GM12878 (cell line): ENCODE measurements at regions not wholly inside any gene's neighbourhood (a gene's known extent, or its start where the extent isn't known, plus 50 kb on each side); places are given as distances from the start of the nearest gene placed in this dataset.

Experiments
- BACH1 ChIP-seq: fragments of 450-650 bp; IDR thresholded peaks from 2 replicates; pipeline ENCODE4 v1.6.1; 2017; ENCODE audit warnings: mild to moderate bottlenecking, borderline replicate concordance
- CBX3 ChIP-seq: fragments of 200-600 bp; sonication (generic); IDR thresholded peaks from 2 replicates; pipeline ENCODE4 v1.6.1; 2016; ENCODE audit warnings: low read depth, borderline replicate concordance
- NFYA ChIP-seq: IDR thresholded peaks from 2 replicates; pipeline ENCODE4 v1.6.1; 2011; ENCODE audit warnings: low read depth, mild to moderate bottlenecking, low read length, improper control_type of control experiment, borderline replicate concordance
- POLR2AphosphoS5 ChIP-seq: IDR thresholded peaks from 2 replicates; pipeline ENCODE4 v1.6.1; 2011; ENCODE audit warnings: mild to moderate bottlenecking, low read length, inconsistent platforms
- SP1 ChIP-seq: IDR thresholded peaks from one replicate; pipeline ENCODE4 v1.6.1; 2011; ENCODE audit warnings: low read depth, low read length
- TAF1 ChIP-seq: IDR thresholded peaks from 2 replicates; pipeline ENCODE4 v1.6.1; 2011; ENCODE audit warnings: mild to moderate bottlenecking, low read depth, low read length, borderline replicate concordance
- ZBTB33 ChIP-seq: fragments of 450-650 bp; IDR thresholded peaks from 2 replicates; pipeline ENCODE4 v1.6.1; 2017; ENCODE audit warnings: mild to moderate bottlenecking
- TF ChIP-seq, protein P1 (sequence below), 3 experiments: IDR thresholded peaks in 2 of 3; conservative IDR thresholded peaks in 1 of 3; 2 replicates each; pipeline ENCODE4 v1.5.1; 2011; ENCODE audit warnings: low read depth in 3 of 3, low read length in 3 of 3, mild to moderate bottlenecking in 3 of 3, control low read depth in 2 of 3, moderate library complexity in 2 of 3, inconsistent platforms in 1 of 3, mixed read lengths in 1 of 3; ENCODE audit not compliant: control insufficient read depth in 2 of 3, insufficient read depth in 1 of 3; ENCODE audit errors: extremely low read depth in 1 of 3
- TF ChIP-seq, protein P2 (sequence below): IDR thresholded peaks from 2 replicates; pipeline ENCODE4 v1.6.1; 2012; ENCODE audit warnings: low read depth, low read length, improper control_type of control experiment

DNA sequence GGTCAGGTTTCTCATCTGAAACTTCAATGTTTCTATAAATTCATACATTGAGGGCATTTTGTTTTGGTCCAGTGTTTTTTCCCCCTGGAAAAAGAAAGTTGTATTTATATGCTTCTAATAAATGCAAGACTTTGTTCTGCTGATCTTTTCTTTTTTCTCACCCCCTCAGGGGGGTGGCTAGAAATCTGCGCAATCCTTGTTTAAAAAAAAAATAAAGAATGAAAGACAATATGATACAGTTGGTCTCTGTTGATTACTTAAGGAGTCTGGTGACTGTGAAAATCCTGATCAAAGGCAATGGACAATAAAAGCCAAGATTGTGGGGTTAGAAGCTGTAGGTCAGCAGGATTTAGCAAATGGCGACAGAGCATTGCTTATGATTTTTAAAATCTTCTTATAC lies 180.5 kb downstream of the KIT start:
- TF ChIP-seq ZBTB33 (no peak), NFYA (no peak), TAF1 (no peak), SP1 (no peak), CBX3 (no peak), POLR2AphosphoS5 (no peak), BACH1 (no peak)
- TF ChIP-seq, protein P1, sequence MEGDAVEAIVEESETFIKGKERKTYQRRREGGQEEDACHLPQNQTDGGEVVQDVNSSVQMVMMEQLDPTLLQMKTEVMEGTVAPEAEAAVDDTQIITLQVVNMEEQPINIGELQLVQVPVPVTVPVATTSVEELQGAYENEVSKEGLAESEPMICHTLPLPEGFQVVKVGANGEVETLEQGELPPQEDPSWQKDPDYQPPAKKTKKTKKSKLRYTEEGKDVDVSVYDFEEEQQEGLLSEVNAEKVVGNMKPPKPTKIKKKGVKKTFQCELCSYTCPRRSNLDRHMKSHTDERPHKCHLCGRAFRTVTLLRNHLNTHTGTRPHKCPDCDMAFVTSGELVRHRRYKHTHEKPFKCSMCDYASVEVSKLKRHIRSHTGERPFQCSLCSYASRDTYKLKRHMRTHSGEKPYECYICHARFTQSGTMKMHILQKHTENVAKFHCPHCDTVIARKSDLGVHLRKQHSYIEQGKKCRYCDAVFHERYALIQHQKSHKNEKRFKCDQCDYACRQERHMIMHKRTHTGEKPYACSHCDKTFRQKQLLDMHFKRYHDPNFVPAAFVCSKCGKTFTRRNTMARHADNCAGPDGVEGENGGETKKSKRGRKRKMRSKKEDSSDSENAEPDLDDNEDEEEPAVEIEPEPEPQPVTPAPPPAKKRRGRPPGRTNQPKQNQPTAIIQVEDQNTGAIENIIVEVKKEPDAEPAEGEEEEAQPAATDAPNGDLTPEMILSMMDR (IDR thresholded peaks at IDR 0.05 in 2 of 3, conservative IDR thresholded peaks at IDR 0.05 in 1 of 3; ENCODE audit: control insufficient read depth in 2 of 3, extremely low read depth in 1 of 3, insufficient read depth in 1 of 3, low read depth in 3 of 3, low read length in 3 of 3): no peak
- TF ChIP-seq, protein P2, sequence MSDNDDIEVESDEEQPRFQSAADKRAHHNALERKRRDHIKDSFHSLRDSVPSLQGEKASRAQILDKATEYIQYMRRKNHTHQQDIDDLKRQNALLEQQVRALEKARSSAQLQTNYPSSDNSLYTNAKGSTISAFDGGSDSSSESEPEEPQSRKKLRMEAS: no peak
